AG09309 (cell line): ENCODE measurements at regions not wholly inside any gene's neighbourhood (a gene's known extent, or its start where the extent isn't known, plus 50 kb on each side); places are given as distances from the start of the nearest gene placed in this dataset.

ENCODE experiments used
- DNase-seq: peaks from one replicate; pipeline ENCODE4 v3.0.0-alpha.2; 2010; ENCODE audit warnings: low read depth
- H3K4me3 ChIP-seq: 2 replicates; pipeline ENCODE4 v1.5.1; 2011; ENCODE audit warnings: mild to moderate bottlenecking, low read depth, low read length, moderate library complexity; ENCODE audit not compliant: control insufficient read depth
- CTCF ChIP-seq: IDR thresholded peaks from 2 replicates; pipeline ENCODE4 v1.5.1; 2011; ENCODE audit warnings: mild to moderate bottlenecking, low read depth, low read length, inconsistent platforms; ENCODE audit not compliant: insufficient read depth, control insufficient read depth; ENCODE audit errors: missing control alignments

GRCh38 chr14:48788771-48789170, 797.4 kb downstream of the RPS29 start:
- DNase-seq, result no peak
- TF ChIP-seq CTCF, result no peak
- no peak overlapping the region for H3K4me3 ChIP-seq

- no peak for DNase-seq
- no peak for TF ChIP-seq CTCF
- no peak overlapping the region for H3K4me3 ChIP-seq
Observed at GRCh38 chr14:48786498-48786897, 799.7 kb downstream of the RPS29 start.

- DNase-seq, result no peak
- no peak overlapping the region for H3K4me3 ChIP-seq
- no peak for TF ChIP-seq CTCF
Observed at GRCh38 chr14:48771717-48772116, 814.5 kb downstream of the RPS29 start.

GRCh38 chr14:48751293-48751692, 834.9 kb downstream of the RPS29 start:
- TF ChIP-seq CTCF, result no peak
- no peak for DNase-seq
- no peak overlapping the region for H3K4me3 ChIP-seq

GRCh38 chr14:48748151-48748675, 838.0 kb downstream of the RPS29 start:
- DNase-seq, result no peak
- no peak overlapping the region for H3K4me3 ChIP-seq
- no peak for TF ChIP-seq CTCF

- TF ChIP-seq CTCF, result no peak
- DNase-seq, result no peak
- H3K4me3 ChIP-seq, result no peak overlapping the region
Observed at GRCh38 chr14:48747561-48748089, 838.6 kb downstream of the RPS29 start.
